NOMO-1 (cell line): ENCODE measurements at regions not wholly inside any gene's neighbourhood (a gene's known extent, or its start where the extent isn't known, plus 50 kb on each side); places are given as distances from the start of the nearest gene placed in this dataset.
"Not testable (repeated sequence)": the region's sequence is repeated elsewhere in the genome, so short reads cannot be mapped to it uniquely, and the experiment has no call there.

Experiments
- DNase-seq, 2 experiments: peaks; one replicate each; lab custom pipeline; 2025; ENCODE audit not compliant: unreplicated experiment in 2 of 2; lab: John Stamatoyannopoulos, UW

GRCh38 chr7:150096213-150096994 is 222.6 kb downstream of the ATP6V0E2 start:
- peak; percentile 41 to 59 for DNase-seq

- not testable (repeated sequence) for DNase-seq
Observed at GRCh38 chr7:150098592-150098991, 224.6 kb upstream of the LRRC61 start.

- not testable (repeated sequence) for DNase-seq
Observed at GRCh38 chr7:150101282-150101681, 221.9 kb upstream of the LRRC61 start.

- DNase-seq = not testable (repeated sequence)
Observed at GRCh38 chr7:150107283-150107682, 215.9 kb upstream of the LRRC61 start.

GRCh38 chr7:150110375-150110820 is 212.8 kb upstream of the LRRC61 start:
- not testable (repeated sequence) for DNase-seq

- not testable (repeated sequence) for DNase-seq
Observed at GRCh38 chr7:150110882-150111281, 212.3 kb upstream of the LRRC61 start.

- not testable (repeated sequence) for DNase-seq
Observed at GRCh38 chr7:150111373-150112139, 211.6 kb upstream of the LRRC61 start.

- not testable (repeated sequence) for DNase-seq
Observed at GRCh38 chr7:150113301-150113700, 209.9 kb upstream of the LRRC61 start.

GRCh38 chr7:150114591-150114990 is 208.6 kb upstream of the LRRC61 start:
- DNase-seq = not testable (repeated sequence)

- DNase-seq = not testable (repeated sequence)
Observed at GRCh38 chr7:150119966-150120365, 203.2 kb upstream of the LRRC61 start.

GRCh38 chr7:150125831-150126230 is 197.3 kb upstream of the LRRC61 start:
- not testable (repeated sequence) for DNase-seq

GRCh38 chr7:150134451-150134850 is 188.7 kb upstream of the LRRC61 start:
- DNase-seq = not testable (repeated sequence)

- DNase-seq = not testable (repeated sequence)
Observed at GRCh38 chr7:150135620-150136190, 187.4 kb upstream of the LRRC61 start.

GRCh38 chr7:150139840-150140239 is 183.3 kb upstream of the LRRC61 start:
- DNase-seq = not testable (repeated sequence)

GRCh38 chr7:150141525-150142345 is 181.4 kb upstream of the LRRC61 start:
- not testable (repeated sequence) for DNase-seq

- not testable (repeated sequence) for DNase-seq
Observed at GRCh38 chr7:150146124-150146523, 177.0 kb upstream of the LRRC61 start.

GRCh38 chr7:150147524-150147923 is 175.6 kb upstream of the LRRC61 start:
- DNase-seq = not testable (repeated sequence)

GRCh38 chr7:150156015-150156414 is 167.1 kb upstream of the LRRC61 start:
- not testable (repeated sequence) for DNase-seq

- DNase-seq = not testable (repeated sequence)
Observed at GRCh38 chr7:150158696-150159095, 164.5 kb upstream of the LRRC61 start.

GRCh38 chr7:150169515-150169914 is 153.6 kb upstream of the LRRC61 start:
- DNase-seq = not testable (repeated sequence)
